Mucosa of stomach (tissue), 1 donor: ENCODE measurements at regions not wholly inside any gene's neighbourhood (a gene's known extent, or its start where the extent isn't known, plus 50 kb on each side); places are given as distances from the start of the nearest gene placed in this dataset.

Experiments used
- H3K27me3 ChIP-seq: one replicate; pipeline ENCODE4 v1.7.0; 2013; ENCODE audit warnings: mild to moderate bottlenecking, low read length; ENCODE audit not compliant: control insufficient read depth, insufficient read depth
- H3K36me3 ChIP-seq: one replicate; pipeline ENCODE4 v1.7.0; 2013; ENCODE audit warnings: low read length; ENCODE audit not compliant: control insufficient read depth, insufficient read depth
- H3K4me1 ChIP-seq: one replicate; pipeline ENCODE4 v1.7.0; 2013; ENCODE audit warnings: mild to moderate bottlenecking, low read length; ENCODE audit not compliant: control insufficient read depth, insufficient read depth
- H3K4me3 ChIP-seq: one replicate; pipeline ENCODE4 v1.7.0; 2013; ENCODE audit warnings: low read length
- H3K9ac ChIP-seq: one replicate; pipeline ENCODE4 v1.7.0; 2013; ENCODE audit warnings: mild to moderate bottlenecking, low read length, moderate library complexity
- H3K9me3 ChIP-seq: one replicate; pipeline ENCODE4 v1.7.0; 2013; ENCODE audit warnings: mild to moderate bottlenecking, low read length, moderate library complexity; ENCODE audit not compliant: control insufficient read depth
- donor health status: Pancreatic carcinoma.

GRCh38 chr6:156497618-156498017, 279.6 kb upstream of the ARID1B start:
- Histone ChIP-seq H3K4me3 (no peak overlapping the region), H3K4me1 (no peaks in the 10 kb centered on the region), H3K36me3 (no peaks in the 10 kb centered on the region), H3K27me3 (no peaks in the 10 kb centered on the region), H3K9me3 (no peaks in the 10 kb centered on the region), H3K9ac (no peak overlapping the region)

GRCh38 chr6:156487877-156488276, 289.3 kb upstream of the ARID1B start:
- no peaks in the 10 kb centered on the region for H3K9me3 ChIP-seq
- no peaks in the 10 kb centered on the region for H3K36me3 ChIP-seq
- H3K4me1 ChIP-seq, result no peaks in the 10 kb centered on the region
- H3K27me3 ChIP-seq, result no peaks in the 10 kb centered on the region
- no peak overlapping the region for H3K9ac ChIP-seq
- no peak overlapping the region for H3K4me3 ChIP-seq

- H3K27me3 ChIP-seq, result no peaks in the 10 kb centered on the region
- H3K4me1 ChIP-seq, result no peaks in the 10 kb centered on the region
- no peak overlapping the region for H3K9ac ChIP-seq
These were observed 292.0 kb upstream of the ARID1B start for GRCh38 chr6:156485150-156485549.

GRCh38 chr6:156474507-156475120, 302.6 kb upstream of the ARID1B start:
- Histone ChIP-seq H3K4me3 (no peak overlapping the region), H3K36me3 (no peaks in the 10 kb centered on the region), H3K4me1 (no peaks in the 10 kb centered on the region), H3K9me3 (no peaks in the 10 kb centered on the region), H3K9ac (no peak overlapping the region), H3K27me3 (no peaks in the 10 kb centered on the region)

More at GRCh38 chr6:156485150-156485549, 292.0 kb upstream of the ARID1B start:
- H3K36me3 ChIP-seq, result no peaks in the 10 kb centered on the region
- H3K9me3 ChIP-seq, result no peaks in the 10 kb centered on the region
- H3K4me3 ChIP-seq, result no peak overlapping the region

- Histone ChIP-seq H3K36me3 (no peaks in the 10 kb centered on the region), H3K9me3 (no peaks in the 10 kb centered on the region), H3K4me1 (no peaks in the 10 kb centered on the region), H3K9ac (no peak overlapping the region), H3K27me3 (no peaks in the 10 kb centered on the region), H3K4me3 (no peak overlapping the region)
These were observed 306.2 kb upstream of the ARID1B start for GRCh38 chr6:156471000-156471399.

GRCh38 chr6:156464100-156464878, 312.9 kb upstream of the ARID1B start:
- Histone ChIP-seq H3K4me3 (no peak overlapping the region), H3K9ac (no peak overlapping the region), H3K36me3 (no peaks in the 10 kb centered on the region), H3K9me3 (no peaks in the 10 kb centered on the region), H3K4me1 (no peaks in the 10 kb centered on the region), H3K27me3 (no peaks in the 10 kb centered on the region)

GRCh38 chr6:156461647-156462046, 315.5 kb upstream of the ARID1B start:
- Histone ChIP-seq H3K9ac (no peak overlapping the region), H3K4me3 (no peak overlapping the region), H3K36me3 (no peaks in the 10 kb centered on the region), H3K4me1 (no peaks in the 10 kb centered on the region), H3K9me3 (no peaks in the 10 kb centered on the region), H3K27me3 (no peaks in the 10 kb centered on the region)

GRCh38 chr6:156457601-156458000, 319.6 kb upstream of the ARID1B start:
- Histone ChIP-seq H3K9ac (no peak overlapping the region), H3K4me1 (no peaks in the 10 kb centered on the region), H3K9me3 (no peaks in the 10 kb centered on the region), H3K36me3 (no peaks in the 10 kb centered on the region), H3K4me3 (no peak overlapping the region), H3K27me3 (no peaks in the 10 kb centered on the region)

GRCh38 chr6:156455847-156456246, 321.3 kb upstream of the ARID1B start:
- no peak overlapping the region for H3K9ac ChIP-seq
- H3K4me1 ChIP-seq, result no peaks in the 10 kb centered on the region
- no peaks in the 10 kb centered on the region for H3K36me3 ChIP-seq
- no peaks in the 10 kb centered on the region for H3K27me3 ChIP-seq
- H3K4me3 ChIP-seq, result no peak overlapping the region
- no peaks in the 10 kb centered on the region for H3K9me3 ChIP-seq

GRCh38 chr6:156454867-156455266, 322.3 kb upstream of the ARID1B start:
- Histone ChIP-seq H3K9me3 (no peaks in the 10 kb centered on the region), H3K4me1 (no peaks in the 10 kb centered on the region), H3K9ac (no peak overlapping the region), H3K27me3 (no peaks in the 10 kb centered on the region), H3K4me3 (no peak overlapping the region), H3K36me3 (no peaks in the 10 kb centered on the region)

- Histone ChIP-seq H3K27me3 (no peaks in the 10 kb centered on the region), H3K4me3 (no peak overlapping the region), H3K36me3 (no peaks in the 10 kb centered on the region), H3K9ac (no peak overlapping the region), H3K9me3 (no peaks in the 10 kb centered on the region), H3K4me1 (peaks cover 6% of the 10 kb centered on the region)
These were observed 325.5 kb upstream of the ARID1B start for GRCh38 chr6:156451726-156452125.

GRCh38 chr6:156451088-156451487, 326.1 kb upstream of the ARID1B start:
- Histone ChIP-seq H3K4me3 (no peak overlapping the region), H3K27me3 (no peaks in the 10 kb centered on the region), H3K36me3 (no peaks in the 10 kb centered on the region), H3K9me3 (no peaks in the 10 kb centered on the region), H3K9ac (no peak overlapping the region), H3K4me1 (peaks cover 6% of the 10 kb centered on the region)
